Suppressor macrophage (primary cell): ENCODE measurements at regions not wholly inside any gene's neighbourhood (a gene's known extent, or its start where the extent isn't known, plus 50 kb on each side); places are given as distances from the start of the nearest gene placed in this dataset.
A peak's percentile ranks its signal among the peaks of the same experiment; 100 is the strongest.

Experiments
- DNase-seq, 4 experiments: peaks; one replicate each; pipeline ENCODE4 v3.0.0-alpha.2; 2020 to 2022

DNA sequence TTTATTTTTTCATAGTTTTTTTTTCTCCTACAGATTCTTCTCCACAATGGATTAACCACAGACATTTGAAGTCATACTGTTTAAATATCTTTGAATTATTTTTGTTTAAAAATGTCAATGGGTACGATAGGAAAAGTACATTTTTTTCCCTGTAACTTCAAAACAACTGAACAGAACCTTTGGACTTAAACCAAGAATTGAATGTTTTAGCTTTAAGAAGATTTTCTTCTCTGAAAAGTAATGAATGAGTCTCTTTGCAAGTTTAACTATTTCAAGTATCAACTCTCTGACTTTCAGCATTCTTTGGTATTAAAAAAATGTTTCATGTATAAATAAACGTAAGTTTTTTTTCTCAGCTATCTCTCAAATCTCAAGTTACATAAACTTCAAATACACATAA is 364.3 kb downstream of the FBXO8 start:
- DNase-seq, result no peak

DNA sequence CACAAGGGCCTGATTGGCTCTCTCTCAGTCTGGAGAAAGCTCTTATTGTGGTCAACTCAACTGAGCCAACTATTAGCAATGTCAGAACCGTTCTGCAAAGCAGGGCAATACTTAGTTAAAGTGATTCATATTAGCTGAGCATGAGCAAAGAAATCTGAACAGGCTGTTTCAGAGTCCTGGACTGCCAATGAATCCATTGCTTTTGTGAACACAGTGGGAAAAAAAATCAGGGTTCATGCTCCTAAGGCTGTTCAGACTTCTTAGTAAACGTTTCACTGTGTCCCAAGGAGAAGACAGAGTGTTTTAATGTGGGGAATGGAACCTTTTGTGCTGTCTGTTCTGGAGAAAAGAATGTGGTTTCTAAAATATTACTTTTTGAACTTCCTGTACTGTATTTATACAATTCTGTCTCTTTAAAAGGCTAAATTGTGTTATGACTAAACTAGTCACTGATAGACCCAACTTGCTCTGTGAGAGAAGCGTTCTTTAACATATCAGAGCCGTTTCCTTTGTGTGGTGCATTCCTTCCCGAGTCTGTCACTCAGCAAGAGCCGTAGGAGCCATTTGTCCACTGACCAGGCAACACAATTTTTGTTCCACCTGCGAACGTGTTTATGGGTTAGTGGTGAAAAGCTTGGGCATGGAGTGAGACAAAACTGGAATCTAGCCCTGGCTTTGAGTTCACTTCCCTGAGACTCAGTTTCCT is 366.1 kb downstream of the FBXO8 start:
- DNase-seq, result no peak

DNA sequence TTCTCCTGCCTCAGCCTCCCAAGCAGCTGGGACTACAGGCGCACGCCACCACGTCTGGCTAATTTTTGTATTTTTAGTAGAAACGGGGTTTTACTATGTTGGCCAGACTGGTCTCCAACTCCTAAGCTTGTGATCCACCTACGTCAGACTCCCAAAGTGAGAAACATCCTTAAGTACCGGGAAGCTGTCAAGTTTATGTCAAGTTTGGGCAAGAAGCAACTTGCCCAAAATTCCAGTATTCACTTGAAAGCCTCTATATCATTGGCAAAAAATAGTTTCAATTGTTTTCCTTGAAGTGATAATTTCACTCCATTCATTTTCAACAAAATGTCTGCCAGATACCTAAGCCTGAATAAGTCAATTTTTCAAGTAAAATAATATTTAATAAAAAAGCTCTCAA is 370.0 kb downstream of the FBXO8 start:
- no peak for DNase-seq

DNA sequence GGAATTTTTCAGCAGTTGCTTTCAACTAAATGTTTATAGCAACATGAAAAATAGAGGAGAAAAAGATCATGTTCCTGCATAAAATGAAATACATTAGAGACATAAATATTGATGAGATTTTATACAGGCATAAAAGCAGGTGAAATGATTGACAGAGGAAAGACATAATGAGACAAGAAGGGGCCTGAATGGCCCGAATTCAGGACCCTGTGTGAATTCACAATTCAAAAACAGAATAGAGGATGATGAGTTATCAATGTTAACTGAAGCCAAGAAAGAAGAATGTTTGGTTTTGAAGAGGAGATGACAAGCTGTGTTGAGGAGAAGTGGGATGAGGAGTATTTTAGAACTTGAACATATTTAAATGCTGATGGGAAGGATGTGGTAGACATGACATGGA is 371.1 kb downstream of the FBXO8 start:
- DNase-seq, result no peak

DNA sequence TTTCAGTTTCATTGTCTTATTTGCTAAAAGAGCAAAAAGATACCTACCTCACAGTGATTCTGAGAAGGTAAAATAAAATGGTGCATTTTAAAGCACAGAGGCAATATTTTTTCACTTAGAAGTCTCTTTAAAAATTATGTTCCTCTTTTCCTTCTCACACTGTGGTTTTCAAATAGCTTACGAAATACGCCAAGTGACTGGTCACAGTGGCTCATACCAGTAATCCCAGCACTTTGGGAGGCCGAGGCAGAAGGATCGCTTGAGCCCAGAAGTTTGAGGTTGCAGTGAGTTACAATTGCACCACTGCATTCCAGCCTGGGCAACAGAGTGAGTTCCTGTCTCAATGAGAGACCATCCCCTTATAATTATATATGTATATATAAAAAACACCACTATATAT is 372.6 kb downstream of the FBXO8 start:
- peak; percentile 50 to 83 (median 72) for DNase-seq

DNA sequence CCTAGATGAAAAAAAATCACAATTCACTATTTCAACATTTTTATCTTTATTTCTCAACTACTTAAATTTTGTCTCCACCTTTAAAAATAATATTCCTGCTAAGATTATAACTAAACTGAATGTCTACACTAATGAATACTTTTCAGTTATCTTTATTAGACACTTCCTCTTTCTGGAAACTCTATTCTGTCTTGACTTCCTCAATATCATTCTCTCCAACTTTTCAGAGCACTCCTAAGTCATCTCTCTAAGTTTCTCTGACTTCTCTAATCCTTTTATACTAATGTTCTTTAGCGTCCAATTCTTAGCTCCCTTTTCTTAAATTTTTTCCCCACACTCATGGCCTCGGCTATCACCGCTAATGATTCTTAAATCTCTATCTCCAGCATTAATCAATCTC is 374.2 kb downstream of the FBXO8 start:
- DNase-seq, result peak in 2 of 4 experiments; percentile 62 to 69

DNA sequence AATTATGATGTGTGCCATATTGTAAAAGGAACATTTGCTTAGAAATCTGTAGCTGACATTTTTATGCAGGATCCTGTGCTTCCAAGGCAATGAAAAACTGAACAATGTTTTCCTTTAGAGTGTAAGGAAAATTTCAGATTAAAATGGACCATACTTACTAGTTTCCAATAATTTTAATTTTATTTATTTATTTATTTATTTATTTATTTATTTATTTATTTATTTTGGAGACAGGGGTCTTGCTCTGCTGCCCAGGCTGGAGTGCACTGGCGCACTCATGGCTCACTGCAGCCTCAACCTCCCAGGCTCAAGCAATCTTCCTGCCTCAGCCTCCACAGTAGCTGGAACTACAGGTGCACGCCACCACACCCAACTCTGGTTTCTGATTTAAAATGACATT is 369.8 kb upstream of the HAND2 start:
- no peak for DNase-seq

DNA sequence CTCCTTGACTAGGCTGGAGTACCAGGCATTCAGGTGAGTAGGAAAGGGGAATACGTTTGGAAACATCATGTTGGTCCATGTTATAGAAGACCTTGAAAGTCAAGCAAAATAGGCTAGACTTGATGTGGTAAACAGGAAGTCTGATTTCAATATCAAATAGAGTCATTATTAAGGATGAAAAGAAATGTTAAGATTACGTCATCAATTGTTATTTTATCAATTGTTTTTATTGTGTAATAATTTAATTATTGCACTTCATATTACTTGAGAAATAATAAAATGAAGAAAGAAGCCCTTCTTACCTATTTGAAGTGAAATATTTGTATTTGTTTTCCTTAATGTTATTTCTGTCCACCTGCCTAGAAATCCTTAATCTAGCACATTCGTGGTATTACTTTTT is 361.0 kb upstream of the HAND2 start:
- no peak for DNase-seq

DNA sequence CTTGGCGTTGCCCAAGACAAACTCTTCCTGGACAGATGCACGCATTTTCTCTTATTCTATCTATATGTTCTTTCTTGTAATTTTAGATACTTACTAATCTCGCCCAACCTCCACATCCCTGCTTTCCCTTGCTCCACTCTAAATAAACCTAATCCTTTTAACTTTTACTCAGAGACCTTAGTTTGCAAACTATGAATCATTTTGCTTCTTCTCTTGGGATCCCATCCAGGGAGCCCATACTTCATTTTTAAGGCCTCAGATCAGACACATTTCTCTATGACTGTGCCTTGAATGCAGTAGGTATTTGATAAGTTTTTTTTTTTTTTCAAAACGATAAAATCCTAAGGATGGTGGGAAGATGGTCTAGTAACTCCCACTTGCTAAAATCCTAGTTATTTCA is 353.8 kb upstream of the HAND2 start:
- no peak for DNase-seq

DNA sequence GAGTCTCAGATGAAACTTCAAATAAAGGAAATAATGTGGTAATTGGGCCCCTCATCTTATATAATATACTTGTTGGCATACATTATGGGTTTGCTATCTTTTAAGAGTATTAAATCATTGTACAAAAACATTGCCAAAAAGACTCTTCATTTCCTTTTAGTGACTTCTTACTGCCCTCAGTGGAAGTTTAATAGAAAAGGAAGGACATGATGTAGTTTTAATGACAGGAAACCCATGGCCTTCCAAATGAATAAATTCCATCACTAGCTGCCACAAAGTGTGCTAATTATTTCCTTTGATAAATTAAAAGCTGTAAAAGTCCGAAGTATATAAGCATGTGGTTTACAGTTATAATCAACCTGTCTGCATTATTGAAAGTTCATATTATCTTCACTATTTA is 350.9 kb upstream of the HAND2 start:
- DNase-seq, result no peak

DNA sequence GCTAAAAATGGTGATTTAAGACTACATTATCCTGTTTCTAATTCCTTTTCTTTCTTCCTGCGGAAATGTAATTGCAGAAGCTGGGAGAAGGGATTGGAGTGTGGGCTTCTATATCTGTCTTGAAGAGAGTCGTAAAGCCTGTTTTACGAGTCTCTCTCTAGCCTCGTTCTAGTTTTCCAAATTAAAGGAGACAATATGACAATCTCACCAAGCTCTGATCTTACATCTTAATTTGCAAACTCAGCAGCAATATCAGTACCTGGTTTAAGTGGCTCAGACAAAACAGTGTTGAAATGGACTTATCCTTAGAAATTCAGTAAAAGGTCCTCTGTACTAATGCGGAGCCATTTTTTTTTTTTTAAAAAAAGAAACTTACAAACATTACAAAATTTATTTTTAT is 349.5 kb upstream of the HAND2 start:
- DNase-seq, result no peak

DNA sequence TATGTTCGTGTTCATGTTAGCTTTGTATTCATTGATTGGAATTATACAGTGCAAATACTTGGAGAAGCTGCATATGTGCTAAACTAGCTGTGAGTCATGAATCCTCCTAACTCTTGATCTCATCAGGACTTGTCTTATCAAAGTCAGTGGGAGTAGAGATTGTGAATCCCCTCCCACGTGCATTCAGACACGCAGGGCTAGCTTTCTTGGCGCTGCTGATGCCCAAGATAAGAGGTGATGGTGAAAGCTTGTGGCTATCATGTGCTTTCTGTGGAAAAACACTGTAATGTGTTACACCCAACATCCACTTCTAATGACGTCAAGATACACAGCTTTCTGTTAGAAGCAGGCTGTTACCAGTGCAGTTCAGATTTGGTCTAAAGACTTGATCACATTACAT is 348.7 kb upstream of the HAND2 start:
- no peak for DNase-seq

DNA sequence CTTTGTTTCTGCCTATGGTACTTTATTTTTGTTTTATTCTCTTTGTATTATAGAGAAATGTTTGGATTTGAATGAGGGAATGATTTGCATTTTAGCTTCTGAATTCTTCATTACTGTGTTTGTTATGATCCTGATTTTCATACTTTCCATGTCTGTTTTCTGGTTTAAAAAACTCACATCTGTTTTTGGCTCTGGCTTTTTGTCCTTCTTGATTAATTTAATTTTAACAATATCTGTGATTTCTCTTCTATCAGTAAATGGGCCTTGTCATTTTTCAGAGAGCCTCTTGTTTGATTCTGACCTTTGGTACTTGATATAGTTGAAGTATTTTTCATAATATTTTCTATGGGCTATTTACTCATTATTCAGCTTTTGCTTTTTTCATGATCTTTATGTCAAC is 341.6 kb upstream of the HAND2 start:
- DNase-seq, result no peak

DNA sequence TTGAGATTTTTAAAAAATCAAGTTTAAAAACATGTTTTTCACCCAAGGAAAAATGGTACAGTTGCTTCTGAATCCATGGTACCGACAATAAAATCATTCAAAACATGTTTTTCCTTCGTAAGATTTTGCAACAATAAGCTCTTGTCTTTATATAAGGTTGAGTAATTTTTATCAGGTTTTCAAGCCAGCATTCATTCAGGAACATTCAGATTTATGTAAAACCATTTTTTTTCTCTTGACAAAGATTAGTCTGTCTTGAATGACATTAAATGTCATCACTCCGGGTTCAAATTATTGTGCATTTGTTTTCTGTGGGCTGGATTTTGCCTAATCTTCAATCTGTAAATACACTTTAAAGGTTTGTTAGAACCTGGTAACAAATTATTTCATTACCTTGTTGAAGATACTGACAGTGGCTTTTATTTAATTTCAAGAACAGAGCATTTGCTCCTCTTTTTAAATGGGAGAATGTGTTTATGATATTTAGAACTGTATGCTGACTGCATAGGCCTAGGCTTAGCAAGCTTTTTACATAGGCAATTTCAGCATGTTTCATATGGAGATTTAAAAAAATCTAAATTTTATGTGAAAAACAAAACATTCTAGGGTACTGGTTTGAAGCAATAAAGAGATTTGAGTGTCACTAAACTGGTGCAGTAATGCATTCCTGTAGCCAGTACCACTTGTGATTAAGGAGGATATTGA is 336.4 kb upstream of the HAND2 start:
- DNase-seq, result no peak

DNA sequence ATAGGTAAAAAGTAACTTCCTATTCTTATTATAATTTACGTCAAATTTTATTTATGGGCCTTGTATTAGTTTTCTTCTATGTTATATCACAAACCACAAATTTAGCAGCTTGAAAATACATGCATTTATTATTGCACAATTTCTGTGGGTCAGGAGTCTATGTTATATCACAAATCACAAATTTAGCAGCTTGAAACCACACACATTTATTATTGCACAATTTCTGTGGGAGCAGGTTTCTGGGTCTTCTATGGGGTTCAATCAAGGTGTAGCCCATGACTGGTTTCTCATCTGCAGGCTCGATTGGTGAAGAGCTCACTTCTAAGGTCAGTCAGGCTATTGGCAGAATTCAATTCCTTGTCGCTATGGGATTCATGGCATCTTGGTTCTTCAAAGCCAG is 332.7 kb upstream of the HAND2 start:
- no peak for DNase-seq

DNA sequence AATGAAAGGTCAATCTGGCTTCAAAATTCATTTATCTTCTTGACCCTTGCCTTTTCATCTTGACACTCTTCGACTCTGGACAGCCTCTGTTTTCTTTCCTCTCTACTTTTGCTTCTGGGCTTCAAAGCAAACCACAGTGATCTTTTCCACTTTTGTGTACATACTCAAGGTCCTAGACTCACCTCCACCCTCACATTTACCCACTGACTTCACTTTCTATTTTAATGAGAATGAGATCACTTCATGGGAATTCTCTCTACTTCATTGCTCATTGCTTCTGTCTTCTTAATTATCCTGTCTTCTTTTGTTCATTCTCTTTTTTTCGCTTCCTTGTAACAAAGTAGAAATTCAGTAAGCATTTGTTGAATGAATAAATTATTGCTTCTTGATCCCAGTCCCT is 330.1 kb upstream of the HAND2 start:
- DNase-seq, result no peak

DNA sequence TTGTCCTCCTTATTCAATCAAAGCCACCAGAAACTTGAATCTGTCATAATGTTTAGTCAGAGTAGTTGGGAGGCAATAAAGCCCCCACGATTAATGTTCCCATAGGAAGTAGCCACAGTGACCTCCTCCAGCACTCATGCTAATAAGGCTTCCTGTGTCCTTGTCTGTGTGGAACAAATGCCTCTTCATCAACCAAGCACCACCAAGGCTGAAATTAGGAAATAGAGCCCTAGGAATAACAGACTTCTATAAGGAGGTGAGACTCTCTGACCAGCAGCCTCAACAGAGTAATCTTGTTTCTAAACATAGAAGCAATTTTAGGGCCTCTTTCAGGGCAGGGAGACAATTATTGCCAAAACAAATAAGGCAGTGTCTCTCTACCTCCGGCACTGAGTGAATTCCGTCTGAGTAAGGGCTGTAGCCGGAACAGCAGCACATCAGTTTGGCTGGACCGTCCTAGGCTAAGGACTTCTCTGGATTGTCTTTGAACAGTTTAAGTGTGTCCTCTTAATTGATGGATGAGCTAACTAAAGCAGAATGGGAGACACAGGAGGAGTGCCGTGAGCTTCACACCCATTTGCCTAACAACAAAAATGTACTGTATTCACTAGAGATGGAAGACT is 329.2 kb upstream of the HAND2 start:
- DNase-seq, result no peak

DNA sequence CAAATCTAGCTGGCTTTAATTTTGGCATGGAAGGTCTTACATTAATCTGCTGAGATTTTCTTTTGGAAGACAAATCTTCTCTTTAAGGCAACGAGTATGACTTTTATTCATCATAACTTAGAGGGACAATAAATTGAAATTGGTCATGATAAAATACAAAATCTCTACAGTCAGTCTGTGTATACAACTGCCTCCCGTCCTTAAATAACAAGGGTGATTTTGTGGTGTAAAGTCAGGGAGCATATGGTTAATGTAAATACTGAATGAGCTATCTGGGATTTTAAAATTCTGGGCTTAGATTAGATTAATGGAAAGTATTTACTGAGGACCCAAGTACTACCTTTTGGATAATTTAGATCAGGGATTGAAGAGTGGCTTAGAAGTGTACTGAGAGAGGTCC is 328.4 kb upstream of the HAND2 start:
- no peak for DNase-seq

DNA sequence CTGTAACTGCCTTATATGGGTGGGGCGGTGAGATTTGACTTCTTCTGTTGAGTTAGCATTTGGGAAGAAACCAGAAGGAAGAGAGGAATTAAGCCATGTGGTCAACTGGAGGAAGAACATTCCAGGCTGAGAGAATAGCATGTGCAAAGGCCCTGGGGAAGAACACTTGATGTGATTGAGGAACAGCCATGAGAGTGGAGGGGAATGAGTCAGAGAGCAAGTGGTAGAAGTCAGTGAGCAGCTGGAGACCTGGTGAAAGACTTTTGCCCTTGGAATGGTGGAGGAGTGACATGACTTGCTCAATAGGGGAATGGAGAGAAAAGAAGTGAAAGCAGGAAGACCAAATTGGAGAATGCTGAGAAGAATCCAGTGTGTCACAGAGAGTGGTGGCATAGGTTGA is 327.8 kb upstream of the HAND2 start:
- no peak for DNase-seq

DNA sequence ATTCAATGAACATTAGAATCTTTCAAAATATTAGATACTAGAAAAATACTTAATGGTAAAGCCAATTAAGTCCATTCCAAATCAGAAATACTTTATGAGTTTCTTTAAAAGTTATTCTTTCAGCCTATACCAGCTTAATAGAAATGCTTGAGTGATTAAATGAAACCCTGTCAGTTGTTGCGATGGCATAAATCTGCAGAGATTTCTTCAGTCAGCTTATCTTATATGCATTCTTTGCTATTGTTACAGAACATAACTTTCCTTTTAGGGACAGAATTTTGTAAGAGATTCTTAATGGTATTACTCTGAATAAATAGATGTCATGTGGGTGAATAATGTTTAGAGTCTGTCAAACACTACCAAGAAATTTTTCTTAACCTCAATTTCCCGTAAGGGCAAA is 325.0 kb upstream of the HAND2 start:
- no peak for DNase-seq

DNA sequence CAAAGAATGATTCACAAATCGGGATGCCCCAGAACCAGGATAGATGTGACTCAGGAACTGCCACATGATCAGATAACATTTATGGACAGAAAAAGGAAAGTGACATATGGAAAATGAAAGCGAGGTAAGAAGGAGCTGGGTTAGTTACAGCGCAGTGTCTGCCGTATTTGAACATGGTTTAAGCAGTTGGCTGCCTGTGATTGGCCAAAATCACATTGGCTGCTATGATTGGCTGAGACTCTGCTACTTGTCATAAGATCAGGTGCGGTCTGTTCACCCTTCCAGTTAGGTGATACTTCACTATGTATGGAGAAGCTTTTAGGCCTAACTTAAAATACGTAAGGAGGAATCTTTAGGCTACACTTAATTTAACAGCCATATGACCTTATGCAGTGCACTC is 322.7 kb upstream of the HAND2 start:
- no peak for DNase-seq

DNA sequence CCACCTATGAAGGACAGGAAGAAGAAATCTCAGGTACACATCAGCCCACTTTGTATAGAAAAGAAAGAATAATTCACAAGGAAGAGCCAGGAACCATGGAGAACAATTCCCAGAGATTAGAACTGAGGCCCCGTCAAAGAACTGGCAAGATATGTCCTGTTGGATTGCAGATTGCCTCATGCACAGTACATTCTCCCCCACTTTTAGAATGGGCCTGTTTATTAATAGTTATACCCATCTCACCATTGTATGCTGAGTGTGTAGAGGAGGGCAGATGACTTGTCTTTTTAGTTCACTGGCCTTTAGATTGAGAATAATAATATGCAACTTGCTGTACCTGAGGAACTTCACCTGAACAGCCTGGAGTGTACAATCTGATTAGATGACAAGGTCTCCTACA is 315.6 kb upstream of the HAND2 start:
- no peak for DNase-seq

DNA sequence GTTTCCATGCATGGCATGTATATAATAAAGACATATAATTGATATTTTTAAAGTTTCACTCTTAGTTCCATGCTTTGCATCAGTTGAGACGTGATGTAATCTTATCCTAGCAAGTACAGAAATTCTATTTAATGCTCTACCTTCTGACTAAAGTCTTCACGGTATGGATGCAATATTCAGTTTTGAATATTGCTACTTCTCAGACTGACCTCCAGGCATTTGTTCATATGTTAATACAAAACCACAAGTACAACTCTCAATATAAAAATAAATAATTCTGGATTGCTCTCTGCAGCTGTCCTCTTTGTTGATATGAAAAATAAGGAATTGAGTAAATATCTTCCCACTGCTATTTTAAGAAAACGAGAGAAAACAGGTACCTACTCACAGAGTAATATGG is 309.8 kb upstream of the HAND2 start:
- no peak for DNase-seq

DNA sequence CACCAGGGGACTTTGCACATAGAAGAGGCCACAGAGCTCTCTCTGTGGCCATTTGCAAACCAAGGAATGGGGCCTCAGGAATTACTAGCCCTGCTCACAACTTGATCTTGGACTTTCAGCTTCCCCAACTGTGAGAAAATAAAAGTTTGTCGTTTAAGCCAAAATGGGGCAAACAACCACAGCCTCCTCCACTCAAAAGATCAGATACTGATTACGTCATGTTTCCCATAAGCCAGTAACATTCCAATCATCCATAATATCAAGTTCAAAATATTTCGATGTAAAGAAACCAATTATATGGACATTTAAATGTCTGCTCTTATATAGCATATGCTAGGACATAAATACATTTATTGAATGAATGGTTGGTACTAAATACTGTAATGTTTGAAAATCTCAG is 307.5 kb upstream of the HAND2 start:
- DNase-seq, result no peak
